ENCODE measurements at regions not wholly inside any gene's neighbourhood (a gene's known extent, or its start where the extent isn't known, plus 50 kb on each side); places are given as distances from the start of the nearest gene placed in this dataset.

GRCh38 chr1:31503570-31503969 lies 72.7 kb upstream of the TINAGL1 start:
- TF ChIP-seq CTCF (IDR thresholded peaks at IDR 0.05) (no peak), POLR2A (IDR thresholded peaks at IDR 0.05) (no peak)
